NCI-H2227 treated with DMSO at 0.1 percent for 48 hours (cell line): ENCODE measurements at regions not wholly inside any gene's neighbourhood (a gene's known extent, or its start where the extent isn't known, plus 50 kb on each side); places are given as distances from the start of the nearest gene placed in this dataset.

ENCODE experiments used
- DNase-seq: peaks from one replicate; lab custom pipeline; 2025; lab: John Stamatoyannopoulos, UW

DNA sequence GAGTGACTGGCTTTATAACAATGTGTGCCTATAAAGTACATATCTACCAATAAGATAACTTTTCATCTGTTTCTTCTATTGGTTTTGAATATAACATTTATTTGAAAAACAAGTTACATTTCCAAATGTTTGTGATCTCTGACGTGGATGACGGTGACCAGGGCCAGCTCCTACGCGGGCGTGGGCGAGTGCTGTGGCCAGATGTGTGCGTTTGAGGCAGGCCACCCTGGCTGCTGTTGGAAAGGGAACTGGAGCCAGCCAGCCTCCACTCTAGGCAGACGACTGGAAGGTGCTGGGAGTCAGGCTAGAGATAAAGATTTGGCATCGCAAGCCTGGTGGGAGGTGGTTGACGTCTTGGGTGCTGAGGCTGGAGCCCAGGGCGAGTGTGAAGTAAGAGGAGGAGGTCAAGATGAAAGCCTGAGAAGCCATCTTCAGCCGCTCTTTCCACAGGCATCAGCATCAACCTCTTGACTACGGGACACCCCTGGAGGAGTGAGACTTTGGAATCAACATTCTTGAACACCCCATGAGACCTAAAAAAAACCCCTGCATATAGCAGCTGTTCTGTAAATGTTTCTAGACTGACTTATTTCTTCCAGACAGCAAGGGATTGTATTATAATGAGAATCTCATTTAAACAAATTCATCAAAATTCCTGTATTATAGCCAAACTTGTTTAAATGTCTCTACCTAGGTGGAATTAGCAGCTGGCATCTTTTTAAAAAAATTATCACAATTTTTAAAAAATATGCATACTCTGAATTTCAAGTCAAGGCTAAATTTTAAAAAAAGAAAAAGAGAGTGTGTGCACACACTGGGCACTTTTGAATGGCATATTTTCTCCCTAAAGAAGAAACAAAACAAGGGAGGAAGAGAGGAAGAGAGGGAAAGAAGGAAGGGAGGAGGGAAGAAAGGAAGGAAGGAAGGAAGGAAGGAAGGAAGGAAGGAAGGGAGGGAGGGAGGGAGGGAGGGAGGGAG is 112.5 kb upstream of the SLC44A3 start:
- DNase-seq, result no peak

DNA sequence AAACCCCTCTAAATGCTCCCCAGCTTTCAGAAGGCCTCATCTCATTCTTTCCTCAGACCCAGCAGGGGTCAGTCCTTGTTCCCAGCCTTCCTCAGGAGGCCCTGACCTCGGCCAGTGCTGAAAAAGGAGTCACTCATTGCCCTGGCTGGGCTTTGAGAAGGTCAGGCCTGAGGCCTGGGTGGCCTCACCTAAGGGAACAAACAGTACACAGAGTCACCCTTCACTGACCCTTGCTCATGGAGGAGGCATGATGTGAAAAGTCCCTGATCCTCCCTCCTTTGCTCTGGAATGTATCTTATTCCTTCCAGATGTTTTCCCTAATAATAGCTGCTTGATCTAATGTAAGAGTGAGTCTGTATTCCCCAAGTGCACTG is 117.7 kb upstream of the SLC44A3 start:
- no peak for DNase-seq

DNA sequence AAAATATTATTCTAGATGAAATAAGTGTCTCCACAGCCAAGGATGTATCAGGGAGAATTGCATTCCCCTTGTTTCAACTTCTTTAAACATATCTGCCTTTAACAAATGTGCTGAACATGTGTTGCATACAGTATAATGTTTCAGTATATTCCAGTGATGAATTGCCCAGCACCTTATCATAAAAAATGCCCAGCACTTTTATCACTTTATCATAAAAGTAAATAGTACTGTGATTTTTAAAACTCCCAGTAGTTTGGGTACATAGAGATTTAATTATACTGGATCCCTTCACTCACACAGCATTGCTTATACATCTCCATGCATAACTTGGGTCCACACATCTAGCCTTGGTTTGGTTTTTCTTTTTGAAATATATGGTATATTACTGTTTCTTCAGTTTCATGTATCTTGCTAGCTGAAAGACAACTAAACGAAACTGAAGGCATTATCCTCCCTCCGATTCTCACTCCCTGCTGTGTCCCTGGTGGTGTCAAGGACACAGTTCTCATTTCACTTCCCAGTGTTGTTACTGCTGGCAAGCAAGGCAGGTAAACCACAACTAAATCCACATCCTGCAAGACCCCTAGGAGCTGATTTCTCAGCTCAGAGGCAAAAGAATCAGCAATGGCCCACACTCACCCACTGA is 118.2 kb upstream of the SLC44A3 start:
- DNase-seq, result no peak

DNA sequence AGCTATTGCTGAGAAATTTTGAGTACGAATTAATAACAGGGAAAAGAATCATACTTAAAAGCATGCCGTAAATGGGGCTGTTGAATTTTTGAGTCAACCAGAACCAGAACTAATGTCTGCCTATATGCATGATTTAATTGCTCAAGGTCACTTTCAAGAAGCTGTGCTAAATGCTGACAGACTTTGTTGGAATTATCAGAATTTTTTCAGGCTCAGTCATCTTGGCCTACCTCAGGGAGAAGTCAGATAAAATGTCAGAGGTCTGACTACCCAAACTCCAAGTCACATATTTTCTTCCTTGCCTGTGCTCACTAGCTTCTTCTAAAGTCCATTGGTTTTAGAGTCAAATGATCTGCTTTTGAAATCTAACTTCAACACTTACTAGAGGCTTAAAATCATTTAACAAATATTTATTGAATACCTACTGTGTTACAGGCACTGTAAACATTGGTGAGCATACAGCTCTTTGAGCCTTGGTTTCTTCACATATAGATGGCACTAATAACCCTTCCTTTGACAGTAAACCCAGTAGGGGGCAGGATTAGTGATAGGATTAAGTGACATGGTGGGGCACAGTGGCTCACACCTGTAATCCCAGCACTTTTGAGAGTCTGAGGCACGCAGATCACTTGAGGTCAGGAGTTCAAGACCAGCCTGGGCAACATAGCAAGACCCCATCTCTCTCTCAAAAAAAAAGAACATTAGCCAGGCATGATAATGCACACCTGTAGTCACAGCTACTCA is 121.2 kb upstream of the SLC44A3 start:
- no peak for DNase-seq

DNA sequence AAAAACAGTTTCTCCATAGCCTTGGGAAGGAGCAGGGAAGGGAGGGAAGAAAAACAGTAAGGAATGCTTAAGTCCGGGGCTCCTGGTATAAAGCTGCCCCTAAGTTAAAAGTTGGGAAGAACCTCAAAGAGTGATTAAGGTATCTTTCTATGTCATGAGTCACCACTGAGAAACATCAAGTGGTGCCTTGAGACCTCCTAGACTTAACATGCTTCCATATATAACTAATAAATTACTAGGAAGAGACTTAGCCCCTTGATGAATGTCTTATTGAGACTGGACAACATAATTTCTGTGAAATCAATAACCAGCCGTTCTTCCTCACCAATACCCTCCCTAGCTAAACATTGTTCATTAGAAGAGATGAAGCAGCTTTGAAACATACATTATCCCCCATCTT is 121.8 kb upstream of the SLC44A3 start:
- no peak for DNase-seq

DNA sequence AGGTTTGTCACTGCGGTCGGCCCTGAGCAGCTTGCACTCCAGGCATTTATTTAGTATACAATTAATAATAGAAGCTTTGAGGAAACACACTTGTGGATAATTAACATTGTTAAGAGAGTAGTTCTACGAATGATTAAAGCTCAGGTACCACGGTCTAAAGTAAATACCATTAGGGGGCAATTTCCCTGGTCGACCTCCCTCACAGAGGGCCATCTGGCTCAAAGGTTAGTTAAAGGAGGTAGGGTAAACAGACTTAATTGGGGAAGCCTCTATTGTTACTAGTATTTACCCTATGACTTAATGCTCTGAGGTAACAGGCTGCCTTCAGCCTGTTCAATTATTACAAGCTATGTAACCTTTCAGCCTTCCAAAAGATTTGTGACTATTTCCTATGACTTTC is 122.3 kb upstream of the SLC44A3 start:
- no peak for DNase-seq

DNA sequence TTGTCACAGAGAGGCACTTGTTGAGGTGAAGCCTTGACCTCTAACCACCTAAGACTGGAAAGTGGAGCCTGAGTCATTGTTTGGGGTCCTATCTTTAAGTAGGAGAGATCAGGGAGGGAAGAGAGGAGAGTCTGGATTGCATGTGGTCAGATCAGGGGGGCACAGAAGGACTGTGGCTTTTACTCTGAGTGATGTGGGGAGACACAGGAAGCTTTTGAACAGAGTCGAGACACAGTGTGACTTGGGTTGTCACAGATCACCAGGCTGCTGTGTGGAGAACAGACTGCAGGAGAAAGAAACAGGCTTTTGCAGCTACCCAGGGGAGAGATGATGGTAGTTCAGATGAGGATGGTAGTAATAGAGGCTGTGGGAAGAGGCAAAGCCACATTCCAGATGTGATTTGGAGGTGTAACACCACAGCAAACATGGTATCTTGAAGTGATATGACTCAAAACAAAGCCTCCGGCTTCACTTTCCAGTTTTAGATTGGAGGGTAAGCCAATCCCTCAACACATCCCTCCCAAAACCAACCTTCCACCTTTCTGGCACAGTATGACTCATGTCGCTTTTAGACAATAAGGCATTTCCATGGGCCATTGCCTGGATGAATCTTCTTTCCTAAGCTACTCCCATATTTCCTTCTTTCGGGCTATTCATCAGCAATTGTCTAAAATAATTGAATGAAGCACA is 125.8 kb upstream of the SLC44A3 start:
- no peak for DNase-seq

DNA sequence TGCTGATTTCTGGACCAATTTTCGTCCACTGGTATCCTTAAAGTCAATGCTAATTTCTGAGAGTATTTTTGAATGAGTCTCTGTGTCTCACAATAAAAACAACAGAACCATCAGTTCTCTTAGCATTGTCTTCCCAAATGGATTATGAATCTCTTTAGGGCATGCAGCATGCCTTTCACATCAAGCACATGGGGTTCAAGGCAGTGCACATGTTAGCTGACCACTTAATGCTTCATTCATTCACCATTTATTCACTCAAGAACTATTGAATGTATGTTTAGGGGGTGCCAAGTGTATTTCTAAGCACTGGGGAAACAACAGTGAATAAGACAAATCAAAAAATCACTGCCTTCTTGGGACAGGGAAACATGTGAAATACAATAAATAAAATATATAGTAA is 126.7 kb upstream of the SLC44A3 start:
- no peak for DNase-seq

DNA sequence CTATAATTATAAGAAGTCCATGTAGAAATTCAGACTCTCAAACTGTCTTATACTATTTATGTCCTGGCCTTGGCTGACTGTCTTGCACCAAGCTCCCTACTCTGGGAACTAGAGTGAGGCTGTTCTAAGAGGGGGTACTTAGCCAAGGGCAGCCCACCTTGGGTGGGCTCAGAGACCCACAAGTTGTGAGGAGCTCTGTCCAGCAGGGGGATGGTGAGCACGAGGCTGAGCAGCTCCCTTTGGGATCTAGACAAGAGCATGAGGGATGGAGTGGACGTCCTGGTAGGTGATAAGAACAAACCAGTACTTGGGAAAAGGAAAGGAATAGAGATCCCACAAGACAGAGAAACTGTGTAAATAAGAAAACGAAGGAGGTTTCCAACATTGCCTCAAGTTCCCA is 127.1 kb upstream of the SLC44A3 start:
- DNase-seq, result no peak

DNA sequence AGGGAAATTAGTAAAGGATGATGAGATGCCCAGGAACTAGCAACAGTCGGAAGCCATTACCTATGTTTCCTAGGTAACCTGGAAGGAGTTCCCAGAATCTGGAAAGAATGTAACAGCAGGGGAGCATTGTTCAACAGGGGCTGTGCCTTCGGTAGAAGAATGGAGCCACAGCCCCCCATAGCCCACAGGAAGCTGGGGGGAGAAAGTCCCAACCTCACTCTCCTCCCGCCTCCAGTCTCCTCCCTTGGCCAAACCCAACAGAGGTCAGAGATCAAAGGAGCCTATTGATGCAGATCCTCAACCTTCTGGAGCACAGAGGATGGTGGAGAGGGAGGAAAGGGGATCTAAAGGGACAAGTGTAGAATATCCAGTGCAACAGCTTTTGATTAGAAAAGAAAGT is 131.5 kb upstream of the SLC44A3 start:
- DNase-seq, result no peak

DNA sequence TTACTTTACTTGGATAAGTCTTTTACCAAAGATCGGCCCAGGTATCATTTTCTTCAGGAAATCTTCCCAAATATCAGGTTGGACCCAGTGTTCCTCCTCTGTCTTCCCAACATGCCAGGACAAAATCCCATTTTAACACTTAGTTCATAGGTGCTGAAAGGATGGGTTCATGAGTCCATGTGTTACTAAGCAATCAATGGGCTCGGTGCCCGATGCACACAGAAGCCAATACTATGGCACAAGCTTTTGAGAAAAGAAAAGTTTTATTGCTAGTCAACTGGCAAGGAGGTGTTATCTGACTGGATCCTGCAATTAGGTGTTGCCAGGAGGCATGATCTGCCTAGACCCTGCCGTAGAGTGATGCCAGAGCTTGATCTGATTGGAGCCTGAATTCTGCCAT is 133.3 kb upstream of the SLC44A3 start:
- DNase-seq, result no peak

DNA sequence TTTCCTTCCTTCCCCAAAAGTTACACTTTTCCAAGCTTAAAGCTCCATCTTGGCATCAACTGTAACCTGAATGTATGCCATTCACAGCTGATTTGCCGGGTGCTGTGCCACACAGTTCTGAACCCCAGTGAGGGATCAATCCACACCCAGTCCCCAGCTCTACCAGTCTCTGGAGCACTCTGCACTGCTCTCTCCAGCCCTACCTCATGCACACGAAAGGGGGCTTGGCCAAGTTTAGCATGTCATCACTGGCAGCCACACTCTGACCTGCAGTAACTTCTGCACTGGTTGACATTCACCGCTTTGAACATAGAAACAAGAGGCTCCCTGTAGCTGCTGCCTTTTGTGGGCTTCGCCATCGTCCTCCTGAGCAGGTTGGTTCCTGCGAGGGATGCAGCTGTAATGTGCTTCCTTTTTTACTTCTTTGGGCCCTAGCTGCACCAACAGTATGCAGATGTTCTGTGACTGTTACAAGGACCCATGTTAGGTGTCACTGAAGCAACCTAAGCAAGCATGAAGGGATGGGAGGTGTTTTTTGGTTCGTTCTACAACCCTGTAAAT is 135.4 kb upstream of the SLC44A3 start:
- no peak for DNase-seq

DNA sequence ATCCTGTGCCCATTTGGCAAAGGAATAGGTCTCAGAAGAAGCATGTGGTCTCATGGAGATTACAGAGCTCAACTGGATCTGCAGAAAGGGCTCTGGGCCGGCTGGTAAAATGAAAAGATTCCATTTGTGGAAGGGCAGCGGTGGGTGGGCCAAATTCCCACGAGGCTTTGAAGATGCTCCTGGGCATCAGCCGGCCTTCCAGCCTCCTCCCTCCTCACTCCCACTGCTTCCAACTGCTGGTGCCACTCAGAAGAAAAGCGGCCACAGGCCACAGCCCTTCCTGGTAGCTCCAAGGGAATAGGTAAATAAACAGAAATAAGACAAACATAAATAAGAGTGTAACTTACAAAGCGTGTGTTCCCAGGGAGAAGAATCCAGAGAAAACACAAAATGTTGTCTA is 136.3 kb upstream of the SLC44A3 start:
- DNase-seq, result no peak

DNA sequence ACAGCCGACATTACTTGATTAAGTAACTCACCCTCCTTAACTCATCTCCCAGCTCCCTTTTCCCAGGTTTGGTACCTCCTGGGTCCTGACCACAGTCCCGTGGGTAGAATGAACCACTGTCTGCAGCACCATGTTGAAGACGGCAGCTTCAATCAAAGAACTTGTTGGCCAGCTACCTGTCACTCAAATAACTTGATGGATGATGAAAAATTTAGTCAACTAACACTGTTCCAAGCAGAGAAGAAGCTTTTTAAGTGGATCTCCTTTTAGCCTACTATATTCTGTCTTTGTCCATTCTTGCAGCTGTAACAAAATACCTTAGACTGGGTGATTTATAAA is 138.4 kb upstream of the F3 start:
- DNase-seq, result no peak

DNA sequence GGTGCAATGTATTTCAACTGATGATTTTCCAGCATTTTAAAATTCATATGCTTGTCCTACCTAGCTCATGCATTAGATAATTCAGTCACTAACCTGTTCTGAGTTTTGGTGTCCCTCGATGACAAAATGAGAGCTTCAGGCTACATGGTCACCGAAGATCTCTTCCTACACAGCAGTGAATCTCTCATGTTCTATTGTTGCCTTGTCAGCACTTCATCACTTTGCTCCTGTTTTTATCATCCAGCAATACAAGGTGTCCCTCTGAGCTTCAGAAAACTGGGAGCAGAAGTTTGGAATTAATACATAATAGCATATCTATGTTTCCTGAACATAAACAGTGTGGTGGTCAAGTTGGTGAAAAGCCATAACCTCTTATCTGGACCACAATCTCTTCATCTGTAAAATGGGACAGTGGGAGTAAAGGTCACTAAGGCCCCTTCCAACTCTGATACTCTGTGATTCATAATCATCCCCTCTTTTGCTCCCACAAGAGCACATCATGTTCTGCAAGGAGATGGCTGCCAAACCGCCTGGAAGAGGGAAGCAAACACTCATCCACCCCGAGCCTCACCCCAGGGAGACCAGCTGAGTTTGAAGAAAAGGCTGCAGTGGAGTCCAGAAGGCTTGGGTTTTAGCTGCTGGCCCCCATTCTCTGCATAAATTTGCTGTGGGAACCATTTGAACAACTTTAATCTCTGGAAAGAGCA is 137.9 kb upstream of the F3 start:
- DNase-seq, result no peak

DNA sequence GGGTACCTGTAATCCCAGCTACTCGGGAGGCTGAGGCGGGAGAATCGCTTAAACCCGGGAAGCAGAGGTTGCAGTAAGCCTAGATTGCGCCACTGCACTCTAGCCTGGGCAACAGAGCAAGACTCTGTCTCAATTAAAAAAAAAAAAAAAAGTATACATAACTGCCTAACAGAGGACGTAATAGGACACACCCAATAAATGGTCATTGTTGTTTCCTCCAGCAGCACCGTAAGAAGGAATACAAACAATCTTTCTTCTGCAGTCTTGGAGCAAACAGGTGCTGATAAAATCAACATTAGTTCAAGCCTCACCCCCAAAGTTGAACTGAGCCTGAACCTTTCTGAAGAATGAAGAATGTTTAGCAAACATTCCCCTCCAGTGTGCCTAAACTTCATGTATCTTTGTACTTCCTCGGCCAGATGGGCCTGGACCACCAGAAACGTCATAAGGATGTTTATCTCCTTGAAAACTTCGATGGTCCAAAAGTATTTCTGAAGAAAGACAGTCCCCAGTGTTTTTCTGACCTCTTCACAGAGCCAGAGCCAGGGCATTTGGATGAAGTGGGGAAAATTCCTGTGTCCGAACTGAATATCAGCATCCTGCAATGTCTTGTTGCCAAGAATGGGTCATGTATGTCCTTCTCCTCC is 136.8 kb upstream of the F3 start:
- DNase-seq, result no peak

DNA sequence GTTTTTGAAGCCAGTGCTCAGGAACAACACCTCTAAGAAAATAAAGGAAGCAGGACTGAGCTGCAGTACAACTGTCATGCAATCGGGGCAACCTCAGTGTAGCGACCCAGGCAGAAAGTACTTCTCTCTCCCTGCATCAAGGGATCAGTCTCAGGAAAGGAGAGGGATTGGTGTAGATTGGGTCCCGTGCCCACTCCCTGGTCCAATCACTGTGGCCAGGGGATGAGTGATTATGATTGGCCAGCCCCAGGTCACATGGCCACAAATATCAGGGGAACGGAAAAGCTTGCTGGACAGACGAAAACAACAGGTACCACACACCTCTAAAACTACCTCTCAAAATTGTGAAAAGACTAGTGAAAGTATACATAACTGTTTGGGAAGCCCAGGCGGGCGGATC is 136.2 kb upstream of the F3 start:
- no peak for DNase-seq

DNA sequence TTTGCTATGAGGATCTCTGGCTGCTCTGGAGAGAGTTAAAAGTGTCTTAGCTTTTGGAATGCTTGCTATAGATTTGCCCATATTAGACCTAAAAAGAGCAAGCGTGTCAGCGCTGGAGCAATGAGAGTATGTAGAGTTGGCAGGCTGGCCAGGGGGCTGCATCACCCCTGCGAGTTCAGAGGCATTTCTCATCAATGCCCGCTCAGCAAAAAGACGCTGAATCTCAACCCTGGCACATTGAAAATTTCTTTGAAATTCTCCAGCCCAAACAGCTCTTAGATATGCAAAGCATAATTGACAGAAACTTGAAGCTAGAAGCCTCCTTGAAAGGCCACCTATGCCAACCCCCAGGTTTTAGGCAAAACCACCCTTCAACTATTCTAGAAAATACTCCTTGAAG is 135.5 kb upstream of the F3 start:
- DNase-seq, result no peak

DNA sequence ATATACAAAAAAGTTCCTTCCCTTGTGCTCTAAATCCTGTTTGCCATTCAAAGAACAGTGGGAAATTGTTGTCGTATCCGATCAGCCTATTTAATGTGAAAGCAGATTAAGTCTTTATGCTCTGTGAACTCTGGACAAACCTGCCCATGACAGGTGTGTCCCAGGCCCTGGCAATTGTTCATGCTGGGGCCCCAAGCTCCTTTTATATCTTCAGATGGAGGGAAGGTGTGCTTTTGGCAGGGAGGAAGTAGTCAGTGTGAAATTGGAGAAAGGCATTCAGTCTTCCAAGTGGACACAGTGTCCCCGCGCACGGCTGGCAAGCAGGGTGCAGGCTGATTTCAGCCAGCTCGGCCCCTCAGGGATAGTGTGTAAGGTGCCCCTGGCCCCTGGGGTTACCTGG is 135.1 kb upstream of the F3 start:
- DNase-seq, result no peak

DNA sequence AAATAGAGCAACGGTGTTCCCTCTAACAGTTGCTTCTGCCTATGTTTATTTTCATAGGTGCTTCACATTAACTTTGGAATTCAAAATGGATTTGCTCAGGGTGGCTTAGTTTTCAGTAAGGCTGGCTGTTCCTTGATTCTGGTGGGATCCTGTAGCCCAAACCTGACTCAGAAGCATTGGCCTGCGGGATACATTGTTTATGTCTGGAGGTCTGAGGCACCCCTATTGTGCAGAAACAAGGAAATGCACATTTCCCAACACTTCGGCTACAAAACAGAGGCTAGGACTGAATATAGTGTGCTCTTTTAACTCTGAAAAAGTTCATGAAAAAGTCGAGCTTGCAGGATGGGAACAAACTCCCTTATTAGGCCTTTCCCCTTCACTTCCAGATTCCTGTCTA is 133.8 kb upstream of the F3 start:
- no peak for DNase-seq

DNA sequence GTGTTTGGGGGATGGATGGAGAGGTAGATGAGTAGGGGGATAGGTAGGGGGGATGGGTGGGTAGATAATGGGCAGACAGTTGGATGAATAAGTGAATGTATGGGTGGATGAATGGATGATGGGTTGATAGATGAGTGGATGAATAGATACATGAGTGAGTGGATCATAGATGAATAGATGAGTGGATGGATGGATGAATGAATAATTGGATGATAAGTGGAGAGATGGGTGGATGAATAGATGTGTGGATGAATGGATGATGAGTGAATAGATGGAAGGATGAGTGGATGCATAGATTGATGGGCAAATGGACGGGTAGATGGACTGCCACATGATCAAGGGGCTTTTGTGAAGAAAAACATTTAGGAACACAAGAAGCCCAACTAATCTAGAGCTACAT is 133.3 kb upstream of the F3 start:
- no peak for DNase-seq
